GM19372 (cell line): ENCODE measurements at regions not wholly inside any gene's neighbourhood (a gene's known extent, or its start where the extent isn't known, plus 50 kb on each side); places are given as distances from the start of the nearest gene placed in this dataset.

ENCODE experiments used
- ATAC-seq: cut with Tn5 transposase; IDR thresholded peaks from one replicate; pipeline ENCODE4 v1.9.1; 2021; ENCODE audit warnings: mild to moderate bottlenecking, low read depth, moderate library complexity; ENCODE audit not compliant: unreplicated experiment

- no peak for ATAC-seq
These were observed 141.1 kb upstream of the HNMT start for GRCh38 chr2:137823196-137823595.

GRCh38 chr2:137824501-137824900, 139.8 kb upstream of the HNMT start:
- no peak for ATAC-seq

- peak; percentile 99 for ATAC-seq
These were observed 137.6 kb upstream of the HNMT start for GRCh38 chr2:137826373-137827372.

GRCh38 chr2:137828624-137829023, 135.6 kb upstream of the HNMT start:
- no peak for ATAC-seq

GRCh38 chr2:137829251-137829650, 135.0 kb upstream of the HNMT start:
- ATAC-seq = no peak

- no peak for ATAC-seq
These were observed 129.4 kb upstream of the HNMT start for GRCh38 chr2:137834760-137835379.

- no peak for ATAC-seq
These were observed 127.6 kb upstream of the HNMT start for GRCh38 chr2:137836671-137837070.

GRCh38 chr2:137837830-137838229, 126.4 kb upstream of the HNMT start:
- no peak for ATAC-seq

- ATAC-seq = no peak
These were observed 125.8 kb upstream of the HNMT start for GRCh38 chr2:137838255-137839092.

GRCh38 chr2:137842430-137842829, 121.8 kb upstream of the HNMT start:
- ATAC-seq = no peak

- ATAC-seq = no peak
These were observed 121.3 kb upstream of the HNMT start for GRCh38 chr2:137842952-137843351.

- ATAC-seq = no peak
These were observed 118.9 kb upstream of the HNMT start for GRCh38 chr2:137845422-137845821.

- ATAC-seq = no peak
These were observed 117.3 kb upstream of the HNMT start for GRCh38 chr2:137846993-137847392.

GRCh38 chr2:137847443-137847842, 116.8 kb upstream of the HNMT start:
- no peak for ATAC-seq

- no peak for ATAC-seq
These were observed 106.4 kb upstream of the HNMT start for GRCh38 chr2:137857881-137858280.

- no peak for ATAC-seq
These were observed 101.6 kb upstream of the HNMT start for GRCh38 chr2:137862651-137863050.

GRCh38 chr2:137865954-137866540, 98.2 kb upstream of the HNMT start:
- peak; percentile 67 for ATAC-seq

GRCh38 chr2:137870682-137871081, 93.6 kb upstream of the HNMT start:
- peak; percentile 66 for ATAC-seq

- peak; percentile 55 for ATAC-seq
These were observed 91.7 kb upstream of the HNMT start for GRCh38 chr2:137872577-137872976.

GRCh38 chr2:137873536-137874244, 90.6 kb upstream of the HNMT start:
- ATAC-seq = no peak
